Mammary epithelial cell (primary cell): ENCODE measurements at regions not wholly inside any gene's neighbourhood (a gene's known extent, or its start where the extent isn't known, plus 50 kb on each side); places are given as distances from the start of the nearest gene placed in this dataset.

Source experiments
- CTCF ChIP-seq, 2 donors: IDR thresholded peaks in 1 of 2; conservative IDR thresholded peaks in 1 of 2; 2 replicates each; pipeline ENCODE4 v1.5.1; 2011 to 2012; ENCODE audit warnings: inconsistent platforms in 2 of 2, low read length in 2 of 2, mild to moderate bottlenecking in 2 of 2, control low read depth in 1 of 2, low read depth in 1 of 2; ENCODE audit not compliant: insufficient read depth in 1 of 2; ENCODE audit errors: extremely low read depth in 1 of 2
- EZH2 ChIP-seq: IDR thresholded peaks from 2 replicates; pipeline ENCODE4 v1.6.1; 2012; ENCODE audit warnings: low read length, inconsistent platforms, borderline replicate concordance

GRCh38 chr13:23505007-23505406, 65.2 kb upstream of the TNFRSF19 start:
- TF ChIP-seq EZH2 = no peak
- no peak for TF ChIP-seq CTCF (conservative IDR thresholded peaks at IDR 0.05 in 1 of 2, IDR thresholded peaks at IDR 0.05 in 1 of 2; ENCODE audit: extremely low read depth in 1 of 2, insufficient read depth in 1 of 2, low read depth in 1 of 2, low read length in 2 of 2)
